H9 (cell line): ENCODE measurements at regions not wholly inside any gene's neighbourhood (a gene's known extent, or its start where the extent isn't known, plus 50 kb on each side); places are given as distances from the start of the nearest gene placed in this dataset.

Source experiments
- DNase-seq: peaks from one replicate; pipeline ENCODE4 v3.0.0-alpha.2; 2017
- H2AFZ ChIP-seq: one replicate; pipeline ENCODE4 v1.6.1; 2013; ENCODE audit warnings: mild to moderate bottlenecking, low read length, control low read depth, moderate library complexity
- H2AK5ac ChIP-seq: 2 replicates; pipeline ENCODE4 v1.6.1; 2013; ENCODE audit warnings: low read length, control low read depth, mixed read lengths; ENCODE audit not compliant: insufficient read length
- H2BK120ac ChIP-seq: one replicate; pipeline ENCODE4 v1.6.1; 2013; ENCODE audit warnings: low read depth, mild to moderate bottlenecking, low read length, control low read depth, inconsistent platforms; ENCODE audit not compliant: poor library complexity, severe bottlenecking
- H2BK12ac ChIP-seq: 2 replicates; pipeline ENCODE4 v1.6.1; 2013; ENCODE audit warnings: low read length, control low read depth, mixed read lengths, low read depth; ENCODE audit not compliant: insufficient read length
- H2BK15ac ChIP-seq: 2 replicates; pipeline ENCODE4 v1.6.1; 2013; ENCODE audit warnings: low read depth, low read length, control low read depth
- H2BK20ac ChIP-seq: one replicate; pipeline ENCODE4 v1.6.1; 2013; ENCODE audit warnings: low read depth, mild to moderate bottlenecking, low read length, control low read depth, inconsistent platforms; ENCODE audit not compliant: poor library complexity, severe bottlenecking
- H2BK5ac ChIP-seq: 2 replicates; pipeline ENCODE4 v1.6.1; 2013; ENCODE audit warnings: low read length, control low read depth, mixed read lengths; ENCODE audit not compliant: insufficient read length
- H3K14ac ChIP-seq: 2 replicates; pipeline ENCODE4 v1.6.1; 2013; ENCODE audit warnings: low read length, control low read depth; ENCODE audit not compliant: insufficient read depth
- H3K18ac ChIP-seq: 2 replicates; pipeline ENCODE4 v1.6.1; 2013; ENCODE audit warnings: low read depth, mild to moderate bottlenecking, mixed read lengths, low read length, control low read depth; ENCODE audit not compliant: insufficient read length
- H3K23ac ChIP-seq: 2 replicates; pipeline ENCODE4 v1.6.1; 2013; ENCODE audit warnings: low read length, control low read depth, mixed read lengths, low read depth; ENCODE audit not compliant: insufficient read length
- H3K23me2 ChIP-seq: 2 replicates; pipeline ENCODE4 v1.6.1; 2013; ENCODE audit warnings: low read depth, mild to moderate bottlenecking, mixed read lengths, low read length, control low read depth; ENCODE audit not compliant: insufficient read length, poor library complexity, severe bottlenecking
- H3K27ac ChIP-seq: 2 replicates; pipeline ENCODE4 v1.5.1; 2013; ENCODE audit warnings: low read length, control low read depth, mixed read lengths, low read depth; ENCODE audit not compliant: insufficient read length
- H3K27me3 ChIP-seq: 2 replicates; pipeline ENCODE4 v1.6.1; 2013; ENCODE audit warnings: low read length, control low read depth, inconsistent platforms; ENCODE audit not compliant: insufficient read depth
- H3K4ac ChIP-seq: 2 replicates; pipeline ENCODE4 v1.6.1; 2013; ENCODE audit warnings: low read depth, mild to moderate bottlenecking, control low read depth, inconsistent platforms, low read length, moderate library complexity
- H3K4me1 ChIP-seq: 2 replicates; pipeline ENCODE4 v1.6.1; 2013; ENCODE audit warnings: low read length, control low read depth, inconsistent platforms; ENCODE audit not compliant: insufficient read depth
- H3K4me2 ChIP-seq: 2 replicates; pipeline ENCODE4 v1.6.1; 2013; ENCODE audit warnings: low read length, control low read depth, mixed read lengths; ENCODE audit not compliant: insufficient read length, insufficient read depth
- H3K56ac ChIP-seq: 2 replicates; pipeline ENCODE4 v1.6.1; 2013; ENCODE audit warnings: low read depth, mild to moderate bottlenecking, mixed read lengths, low read length, control low read depth; ENCODE audit not compliant: insufficient read length
- H3K79me1 ChIP-seq: 2 replicates; pipeline ENCODE4 v1.6.1; 2013; ENCODE audit warnings: low read depth, mild to moderate bottlenecking, moderate library complexity, low read length, control low read depth, inconsistent platforms; ENCODE audit not compliant: insufficient read depth, poor library complexity, severe bottlenecking
- H3K79me2 ChIP-seq: 2 replicates; pipeline ENCODE4 v1.6.1; 2013; ENCODE audit warnings: low read length, control low read depth, inconsistent platforms; ENCODE audit not compliant: insufficient read depth
- H3K9ac ChIP-seq: 2 replicates; pipeline ENCODE4 v1.6.1; 2013; ENCODE audit warnings: low read length, control low read depth, mixed read lengths; ENCODE audit not compliant: insufficient read length; ENCODE audit errors: extremely low read depth
- H3K9me3 ChIP-seq: one replicate; pipeline ENCODE4 v1.6.1; 2013; ENCODE audit warnings: low read depth, low read length, inconsistent platforms; ENCODE audit not compliant: control insufficient read depth
- H3T11ph ChIP-seq: one replicate; pipeline ENCODE4 v1.6.1; 2013; ENCODE audit warnings: mild to moderate bottlenecking, low read length, control low read depth, inconsistent platforms
- H4K20me1 ChIP-seq: one replicate; pipeline ENCODE4 v1.6.1; 2013; ENCODE audit not compliant: control insufficient read depth, insufficient read length, insufficient read depth
- H4K5ac ChIP-seq: 2 replicates; pipeline ENCODE4 v1.6.1; 2013; ENCODE audit warnings: low read depth, mild to moderate bottlenecking, mixed read lengths, low read length, control low read depth; ENCODE audit not compliant: insufficient read length
- H4K8ac ChIP-seq: replicated peaks from 2 replicates; pipeline ENCODE4 v1.6.1; 2013; ENCODE audit warnings: low read length, control low read depth, mixed read lengths, low read depth; ENCODE audit not compliant: insufficient read length
- H4K91ac ChIP-seq: 2 replicates; pipeline ENCODE4 v1.6.1; 2013; ENCODE audit warnings: low read depth, mild to moderate bottlenecking, moderate library complexity, mixed read lengths, low read length, control low read depth; ENCODE audit not compliant: insufficient read length
- H3K27ac Mint-ChIP-seq, 3 experiments: 2 replicates in 2 of 3; 3 replicates in 1 of 3; pipeline ENCODE4 v1.8.0; 2020 to 2021; ENCODE audit warnings: mixed read lengths in 3 of 3, mild to moderate bottlenecking in 1 of 3, moderate library complexity in 1 of 3
- H3K27me3 Mint-ChIP-seq: 2 replicates; pipeline ENCODE4 v1.8.0; 2021; ENCODE audit warnings: low read depth, mild to moderate bottlenecking, moderate library complexity, mixed read lengths
- H3K36me3 Mint-ChIP-seq, 3 experiments: 2 replicates in 2 of 3; 3 replicates in 1 of 3; pipeline ENCODE4 v1.8.0; 2020 to 2021; ENCODE audit warnings: low read depth in 3 of 3, mixed read lengths in 3 of 3; ENCODE audit not compliant: insufficient read depth in 1 of 3
- H3K4me1 Mint-ChIP-seq, 2 experiments: 2 replicates each; pipeline ENCODE4 v1.8.0; 2020; ENCODE audit warnings: mixed read lengths in 2 of 2
- H3K4me3 Mint-ChIP-seq, 2 experiments: 2 replicates in 1 of 2; 3 replicates in 1 of 2; pipeline ENCODE4 v1.8.0; 2020 to 2021; ENCODE audit warnings: mild to moderate bottlenecking in 2 of 2, mixed read lengths in 2 of 2, moderate library complexity in 1 of 2
- H3K9me3 Mint-ChIP-seq, 2 experiments: 2 replicates in 1 of 2; 3 replicates in 1 of 2; pipeline ENCODE4 v1.8.0; 2020; ENCODE audit warnings: mild to moderate bottlenecking in 2 of 2, mixed read lengths in 2 of 2, moderate library complexity in 1 of 2
- WGBS: extraction: QIAGEN DNeasy Blood & Tissue Kit; methylation state at CpG from one replicate; pipeline ENCODE4 v1.1.7; 2013; ENCODE audit warnings: missing lambda C conversion rate, low lambda C conversion rate, mixed read lengths; ENCODE audit not compliant: insufficient read length; ENCODE audit errors: extremely low coverage; 5-methylcytosine and 5-hydroxymethylcytosine counted together
- TF ChIP-seq, protein P1 (sequence below): fragments of 200-600 bp; sonication (generic); conservative IDR thresholded peaks from 3 replicates; pipeline ENCODE4 v1.8.0; 2021; ENCODE audit warnings: antibody characterized with exemption, mild to moderate bottlenecking

GRCh38 chr22:48705159-48705916 lies 1122.3 kb downstream of the BRD1 start:
- Histone ChIP-seq H3K27me3 (no peaks in the 10 kb centered on the region), H3K18ac (no peak overlapping the region), H4K5ac (no peak overlapping the region), H2AK5ac (no peak overlapping the region), H3T11ph (no peak overlapping the region), H2BK15ac (no peak overlapping the region), H2BK120ac (no peak overlapping the region), H2BK5ac (no peak overlapping the region), H3K79me1 (no peaks in the 10 kb centered on the region), H3K4me2 (no peak overlapping the region), H2AFZ (no peak overlapping the region), H4K20me1 (no peaks in the 10 kb centered on the region), H2BK12ac (no peak overlapping the region), H3K9ac (no peak overlapping the region), H3K56ac (no peak overlapping the region), H2BK20ac (no peak overlapping the region), H4K91ac (no peak overlapping the region), H3K4ac (no peak overlapping the region), H3K14ac (no peak overlapping the region), H3K9me3 (no peaks in the 10 kb centered on the region), H4K8ac (no peak overlapping the region), H3K23me2 (no peaks in the 10 kb centered on the region), H3K4me1 (no peaks in the 10 kb centered on the region; the same call in 1 of the 2 replicates), H3K23ac (no peak overlapping the region), H3K79me2 (no peaks in the 10 kb centered on the region), H3K27ac (no peak overlapping the region)
- H3K27me3 Mint-ChIP-seq, result no peaks in the 10 kb centered on the region
- no peaks in the 10 kb centered on the region; a peak in 1 of 7 replicates for H3K36me3 Mint-ChIP-seq
- DNase-seq, result no peak
- no CpG with 5 or more reads among the region's 18 CpGs for WGBS
- TF ChIP-seq, protein P1, sequence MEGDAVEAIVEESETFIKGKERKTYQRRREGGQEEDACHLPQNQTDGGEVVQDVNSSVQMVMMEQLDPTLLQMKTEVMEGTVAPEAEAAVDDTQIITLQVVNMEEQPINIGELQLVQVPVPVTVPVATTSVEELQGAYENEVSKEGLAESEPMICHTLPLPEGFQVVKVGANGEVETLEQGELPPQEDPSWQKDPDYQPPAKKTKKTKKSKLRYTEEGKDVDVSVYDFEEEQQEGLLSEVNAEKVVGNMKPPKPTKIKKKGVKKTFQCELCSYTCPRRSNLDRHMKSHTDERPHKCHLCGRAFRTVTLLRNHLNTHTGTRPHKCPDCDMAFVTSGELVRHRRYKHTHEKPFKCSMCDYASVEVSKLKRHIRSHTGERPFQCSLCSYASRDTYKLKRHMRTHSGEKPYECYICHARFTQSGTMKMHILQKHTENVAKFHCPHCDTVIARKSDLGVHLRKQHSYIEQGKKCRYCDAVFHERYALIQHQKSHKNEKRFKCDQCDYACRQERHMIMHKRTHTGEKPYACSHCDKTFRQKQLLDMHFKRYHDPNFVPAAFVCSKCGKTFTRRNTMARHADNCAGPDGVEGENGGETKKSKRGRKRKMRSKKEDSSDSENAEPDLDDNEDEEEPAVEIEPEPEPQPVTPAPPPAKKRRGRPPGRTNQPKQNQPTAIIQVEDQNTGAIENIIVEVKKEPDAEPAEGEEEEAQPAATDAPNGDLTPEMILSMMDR, result no peak
- H3K27ac Mint-ChIP-seq, result peak overlapping the region in 1 of 3 experiments; percentile 70; a peak in 1 of 7 replicates
- no peaks in the 10 kb centered on the region for H3K9me3 Mint-ChIP-seq
- no peak overlapping the region for H3K4me3 Mint-ChIP-seq
- H3K4me1 Mint-ChIP-seq, result peaks cover 3 to 12% of the 10 kb centered on the region in 2 experiments; a peak in 2 of 4 replicates
